B cell (primary cell): ENCODE measurements at regions not wholly inside any gene's neighbourhood (a gene's known extent, or its start where the extent isn't known, plus 50 kb on each side); places are given as distances from the start of the nearest gene placed in this dataset.

Source experiments
- CTCF ChIP-seq: fragments of 200-600 bp; IDR thresholded peaks from one replicate; pipeline ENCODE4 v1.8.0; 2022; ENCODE audit warnings: antibody characterized with exemption, mild to moderate bottlenecking
- EZH2 ChIP-seq: IDR thresholded peaks from 2 replicates; pipeline ENCODE4 v1.6.1; 2012; ENCODE audit warnings: borderline replicate concordance, low read depth, mild to moderate bottlenecking, moderate library complexity, low read length; ENCODE audit not compliant: insufficient read depth, poor library complexity, severe bottlenecking

- no peak for TF ChIP-seq CTCF
- TF ChIP-seq EZH2: no peak
These were observed 1107.1 kb upstream of the TMPRSS15 start for GRCh38 chr21:19510653-19511052.
